BJ (cell line): ENCODE measurements at regions not wholly inside any gene's neighbourhood (a gene's known extent, or its start where the extent isn't known, plus 50 kb on each side); places are given as distances from the start of the nearest gene placed in this dataset.

Source experiments
- CTCF ChIA-PET: fragments of 350-600 bp; formaldehyde crosslinking; extraction: SDS; loops from one replicate; lab custom pipeline; 2021; ENCODE audit warnings: antibody characterized with exemption, inconsistent platforms; lab: Yijun Ruan, JAX
- POLR2A ChIA-PET: fragments of 300-600 bp; sonication (Branson Sonifier 250); formaldehyde crosslinking; extraction: SDS; loops from one replicate; lab custom pipeline; 2021; ENCODE audit warnings: antibody characterized with exemption; lab: Charles Lee
- DNase-seq: peaks from one replicate; pipeline ENCODE4 v3.0.0-alpha.2; 2011; ENCODE audit warnings: low read depth
- H3K27me3 ChIP-seq: 2 replicates; pipeline ENCODE4 v1.6.0; 2011; ENCODE audit warnings: low read length; ENCODE audit not compliant: control insufficient read depth, insufficient read depth
- H3K36me3 ChIP-seq: 2 replicates; pipeline ENCODE4 v1.5.1; 2011; ENCODE audit warnings: low read length; ENCODE audit not compliant: control insufficient read depth, insufficient read depth
- H3K4me3 ChIP-seq: 2 replicates; pipeline ENCODE4 v1.5.1; 2011; ENCODE audit warnings: low read depth, mild to moderate bottlenecking, control low read depth, low read length
- TF ChIP-seq, protein P1 (sequence below): IDR thresholded peaks from 2 replicates; pipeline ENCODE4 v1.5.1; 2011; ENCODE audit warnings: low read depth, mild to moderate bottlenecking, control low read depth, inconsistent platforms, low read length, moderate library complexity; ENCODE audit not compliant: insufficient read depth

- TF ChIP-seq, protein P1, sequence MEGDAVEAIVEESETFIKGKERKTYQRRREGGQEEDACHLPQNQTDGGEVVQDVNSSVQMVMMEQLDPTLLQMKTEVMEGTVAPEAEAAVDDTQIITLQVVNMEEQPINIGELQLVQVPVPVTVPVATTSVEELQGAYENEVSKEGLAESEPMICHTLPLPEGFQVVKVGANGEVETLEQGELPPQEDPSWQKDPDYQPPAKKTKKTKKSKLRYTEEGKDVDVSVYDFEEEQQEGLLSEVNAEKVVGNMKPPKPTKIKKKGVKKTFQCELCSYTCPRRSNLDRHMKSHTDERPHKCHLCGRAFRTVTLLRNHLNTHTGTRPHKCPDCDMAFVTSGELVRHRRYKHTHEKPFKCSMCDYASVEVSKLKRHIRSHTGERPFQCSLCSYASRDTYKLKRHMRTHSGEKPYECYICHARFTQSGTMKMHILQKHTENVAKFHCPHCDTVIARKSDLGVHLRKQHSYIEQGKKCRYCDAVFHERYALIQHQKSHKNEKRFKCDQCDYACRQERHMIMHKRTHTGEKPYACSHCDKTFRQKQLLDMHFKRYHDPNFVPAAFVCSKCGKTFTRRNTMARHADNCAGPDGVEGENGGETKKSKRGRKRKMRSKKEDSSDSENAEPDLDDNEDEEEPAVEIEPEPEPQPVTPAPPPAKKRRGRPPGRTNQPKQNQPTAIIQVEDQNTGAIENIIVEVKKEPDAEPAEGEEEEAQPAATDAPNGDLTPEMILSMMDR, result no peak
- H3K4me3 ChIP-seq, result no peak overlapping the region
- H3K27me3 ChIP-seq, result peaks cover 1% of the 10 kb centered on the region; the same call in 1 of the 2 replicates
- ChIA-PET POLR2A (no interaction called here), CTCF (no interaction called here)
- no peak for DNase-seq
- no peaks in the 10 kb centered on the region for H3K36me3 ChIP-seq
These were observed 129.6 kb downstream of the NR2F2 start for GRCh38 chr15:96460106-96460505.

- 0 out of 2 replicates have a peak, but pooled peaks cover 3% of the 10 kb centered on the region for H3K27me3 ChIP-seq
- DNase-seq, result no peak
- TF ChIP-seq, protein P1, result peak; percentile 27
- no peak overlapping the region for H3K4me3 ChIP-seq
- CTCF ChIA-PET, result interaction anchor here (0.6 to 1.2 kb wide), 4 partner anchors 10 to 1438 kb away, joined by 3 to 4 read pairs (median 4); no protein-coding TSS in a partner anchor
- H3K36me3 ChIP-seq, result no peaks in the 10 kb centered on the region
- POLR2A ChIA-PET, result no interaction called here
These were observed 132.6 kb downstream of the NR2F2 start for GRCh38 chr15:96462768-96463750.

DNA sequence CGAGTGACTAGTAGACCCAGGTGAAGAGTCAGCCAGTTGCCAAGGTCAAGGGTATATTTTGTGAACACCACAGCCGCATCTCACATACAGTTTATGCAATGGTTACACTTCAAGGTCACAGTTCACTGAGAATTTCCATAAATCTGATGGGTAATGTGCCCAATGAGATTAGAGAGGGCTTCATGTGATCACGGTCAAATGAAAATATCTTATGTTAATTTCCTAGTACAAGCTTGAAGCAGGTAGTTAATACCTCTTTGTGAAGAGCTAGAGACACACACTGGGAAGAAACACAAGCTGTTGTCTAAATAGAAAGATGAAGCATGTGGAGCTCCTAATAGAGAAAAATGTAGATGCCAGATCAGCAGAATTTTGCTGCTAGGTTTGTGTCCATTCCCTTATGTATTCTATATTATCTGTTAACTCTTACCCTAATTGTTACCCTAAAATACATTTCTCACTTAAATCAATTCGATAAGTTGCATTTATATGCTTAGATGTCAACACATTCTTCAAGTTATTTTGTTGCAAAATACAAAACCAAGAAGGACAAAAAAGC, 136.0 kb downstream of the NR2F2 start:
- CTCF ChIA-PET, result no interaction called here

GRCh38 chr15:96468036-96468435, 137.5 kb downstream of the NR2F2 start:
- no peaks in the 10 kb centered on the region for H3K36me3 ChIP-seq
- CTCF ChIA-PET, result no interaction called here
- peaks cover 5% of the 10 kb centered on the region; the same call in 1 of the 2 replicates for H3K27me3 ChIP-seq
- POLR2A ChIA-PET, result no interaction called here
- DNase-seq, result no peak
- TF ChIP-seq, protein P1, result no peak
- H3K4me3 ChIP-seq, result no peak overlapping the region

More for the DNA sequence above, 136.0 kb downstream of the NR2F2 start:
- TF ChIP-seq, protein P1, result no peak
- H3K27me3 ChIP-seq, result peaks cover 5% of the 10 kb centered on the region; the same call in 1 of the 2 replicates
- H3K4me3 ChIP-seq, result no peak overlapping the region
- DNase-seq, result no peak
- POLR2A ChIA-PET, result no interaction called here
- no peaks in the 10 kb centered on the region for H3K36me3 ChIP-seq

DNA sequence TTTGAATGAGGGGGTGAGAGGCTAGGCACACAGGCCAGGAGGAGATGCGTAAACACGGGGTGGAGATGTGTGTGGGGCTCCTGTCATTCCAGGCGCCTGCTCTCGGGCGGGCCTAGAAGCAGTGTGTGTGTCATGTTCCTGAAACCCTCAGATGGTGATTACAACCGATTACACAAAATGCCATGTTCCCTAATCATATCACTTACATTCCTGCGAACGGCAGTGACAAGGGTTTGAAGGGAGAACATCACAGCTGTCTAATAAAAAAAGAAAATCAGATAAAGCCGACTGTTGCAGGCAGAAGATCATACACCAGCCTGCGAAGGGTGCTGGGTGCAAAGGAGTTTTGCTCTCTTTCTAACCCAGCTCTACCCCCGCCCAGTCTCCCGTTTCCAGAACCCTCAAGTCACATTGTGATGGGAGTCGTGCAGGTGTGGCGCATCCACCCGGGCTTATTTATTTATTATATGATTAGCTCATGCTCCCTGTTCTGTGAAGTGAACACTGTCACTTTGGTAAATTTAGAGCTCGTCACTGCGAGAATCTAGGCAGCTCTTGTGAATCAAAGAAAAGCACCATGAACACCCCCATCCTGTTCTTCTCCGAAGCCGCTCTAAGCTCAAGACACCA, 140.3 kb downstream of the NR2F2 start:
- DNase-seq, result no peak
- H3K4me3 ChIP-seq, result no peak overlapping the region
- POLR2A ChIA-PET, result no interaction called here
- CTCF ChIA-PET, result no interaction called here
- TF ChIP-seq, protein P1, result no peak
- peaks cover 5% of the 10 kb centered on the region; the same call in 1 of the 2 replicates for H3K27me3 ChIP-seq
- H3K36me3 ChIP-seq, result no peaks in the 10 kb centered on the region
